ENCODE measurements at regions not wholly inside any gene's neighbourhood (a gene's known extent, or its start where the extent isn't known, plus 50 kb on each side); places are given as distances from the start of the nearest gene placed in this dataset.

DNA sequence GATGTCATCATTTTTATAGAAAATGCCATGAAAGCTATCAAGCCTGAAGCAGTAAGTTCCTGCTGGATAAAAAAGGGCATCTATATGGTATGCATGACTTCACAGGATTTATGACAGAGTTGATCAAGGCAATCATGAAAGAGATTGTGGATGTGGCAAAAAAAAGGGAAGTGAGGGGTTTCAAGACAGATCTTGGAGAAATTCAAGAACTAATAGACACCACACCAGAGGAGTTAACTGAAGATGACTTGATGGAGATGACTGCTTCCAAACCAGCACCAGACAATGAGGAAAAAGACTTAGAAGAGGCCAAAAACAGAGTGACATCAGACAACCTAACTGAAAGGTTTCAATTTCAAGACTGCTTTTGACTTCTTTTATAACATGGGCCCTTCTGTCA lies 691.1 kb upstream of the SLC10A2 start:
- no peak overlapping the region for H3K9ac ChIP-seq (ENCODE audit: low read length in 2 of 2)
- H3K27ac ChIP-seq (ENCODE audit: low read length): no peak overlapping the region
- H3K4me3 ChIP-seq (ENCODE audit: low read length in 2 of 2): no peak overlapping the region
- H3K27me3 ChIP-seq (ENCODE audit: control insufficient read depth in 1 of 2, insufficient read depth in 2 of 2, low read length in 2 of 2): no peaks in the 10 kb centered on the region
- no peaks in the 10 kb centered on the region for H3K4me1 ChIP-seq (ENCODE audit: control insufficient read depth, insufficient read depth, low read length)
- no peaks in the 10 kb centered on the region for H3K36me3 ChIP-seq (ENCODE audit: control insufficient read depth in 2 of 2, insufficient read depth in 2 of 2, low read length in 2 of 2)
- H3K9me3 ChIP-seq (ENCODE audit: control insufficient read depth in 2 of 2, low read length in 2 of 2): no peaks in the 10 kb centered on the region

DNA sequence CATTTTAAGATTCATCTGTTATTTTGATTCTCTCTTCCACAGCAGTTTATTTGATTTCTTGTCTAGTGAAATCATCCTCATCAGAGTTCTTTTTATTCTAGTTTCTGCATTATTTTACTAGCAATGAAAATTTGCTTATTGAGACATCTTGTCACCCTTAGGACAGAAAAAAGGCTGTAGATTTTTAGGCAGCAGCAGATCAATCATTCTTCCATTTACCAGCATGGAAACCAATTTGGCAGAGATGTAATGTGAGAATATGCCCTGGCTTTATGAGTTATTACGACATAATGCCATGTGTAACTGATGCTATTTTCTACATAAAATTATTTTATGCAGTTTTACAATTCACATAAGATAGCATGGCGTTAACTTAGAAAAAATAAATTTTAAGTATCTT lies 688.6 kb upstream of the SLC10A2 start:
- Histone ChIP-seq H3K27me3 (ENCODE audit: control insufficient read depth in 1 of 2, insufficient read depth in 2 of 2, low read length in 2 of 2) (no peaks in the 10 kb centered on the region), H3K4me3 (ENCODE audit: low read length in 2 of 2) (no peak overlapping the region), H3K4me1 (ENCODE audit: control insufficient read depth, insufficient read depth, low read length) (no peaks in the 10 kb centered on the region)

DNA sequence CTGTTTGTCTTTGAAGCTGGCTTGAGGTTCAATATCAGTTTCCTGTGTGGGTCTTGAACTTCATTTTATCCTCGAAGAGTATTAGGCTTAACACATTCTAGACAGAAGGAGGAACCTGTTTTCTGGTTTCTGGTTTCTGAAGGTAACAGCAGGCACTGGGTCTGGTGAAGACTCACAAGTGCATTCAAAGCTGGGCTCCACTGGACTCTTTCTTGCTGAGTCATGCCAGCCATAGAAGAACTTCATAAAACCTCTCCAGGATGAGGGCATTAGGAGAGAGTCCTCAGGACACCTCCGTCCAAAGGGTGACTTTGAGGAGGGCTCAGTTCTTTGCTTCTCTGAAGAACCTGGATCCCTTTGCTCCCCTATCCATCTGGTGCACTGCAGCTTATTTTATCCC lies 668.6 kb upstream of the SLC10A2 start:
- no peaks in the 10 kb centered on the region for H3K9me3 ChIP-seq (ENCODE audit: control insufficient read depth in 2 of 2, low read length in 2 of 2)
- H3K9ac ChIP-seq (ENCODE audit: low read length in 2 of 2): no peak overlapping the region
- H3K27me3 ChIP-seq (ENCODE audit: control insufficient read depth in 1 of 2, insufficient read depth in 2 of 2, low read length in 2 of 2): no peaks in the 10 kb centered on the region
- H3K36me3 ChIP-seq (ENCODE audit: control insufficient read depth in 2 of 2, insufficient read depth in 2 of 2, low read length in 2 of 2): no peaks in the 10 kb centered on the region
- no peak overlapping the region for H3K27ac ChIP-seq (ENCODE audit: low read length)
- H3K4me1 ChIP-seq (ENCODE audit: control insufficient read depth, insufficient read depth, low read length): no peaks in the 10 kb centered on the region
- H3K4me3 ChIP-seq (ENCODE audit: low read length in 2 of 2): no peak overlapping the region

More for the DNA sequence above, 688.6 kb upstream of the SLC10A2 start:
- no peak overlapping the region for H3K9ac ChIP-seq (ENCODE audit: low read length in 2 of 2)
- H3K9me3 ChIP-seq (ENCODE audit: control insufficient read depth in 2 of 2, low read length in 2 of 2): no peaks in the 10 kb centered on the region
- no peak overlapping the region for H3K27ac ChIP-seq (ENCODE audit: low read length)
- H3K36me3 ChIP-seq (ENCODE audit: control insufficient read depth in 2 of 2, insufficient read depth in 2 of 2, low read length in 2 of 2): no peaks in the 10 kb centered on the region

DNA sequence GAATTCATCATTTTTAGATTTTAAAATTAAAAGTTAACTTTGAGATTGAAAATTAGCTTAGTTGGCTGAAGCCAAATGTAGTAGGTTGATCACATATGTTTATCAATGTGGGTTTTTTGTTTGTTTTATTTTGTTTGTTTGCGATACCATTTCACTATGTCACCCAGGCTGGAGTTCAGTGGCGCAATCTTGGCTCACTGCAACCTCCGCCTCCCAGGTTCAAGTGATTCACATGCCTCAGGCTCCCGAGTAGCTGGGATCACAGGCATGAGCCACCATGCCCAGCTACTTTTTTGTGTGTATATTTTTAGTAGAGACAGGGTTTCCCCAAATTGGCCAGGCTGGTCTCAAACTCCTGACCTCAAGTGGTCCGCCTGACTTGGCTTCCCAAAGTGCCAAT lies 665.7 kb upstream of the SLC10A2 start:
- no peak overlapping the region for H3K27ac ChIP-seq (ENCODE audit: low read length)
- no peaks in the 10 kb centered on the region for H3K27me3 ChIP-seq (ENCODE audit: control insufficient read depth in 1 of 2, insufficient read depth in 2 of 2, low read length in 2 of 2)
- no peaks in the 10 kb centered on the region for H3K9me3 ChIP-seq (ENCODE audit: control insufficient read depth in 2 of 2, low read length in 2 of 2)
- H3K9ac ChIP-seq (ENCODE audit: low read length in 2 of 2): no peak overlapping the region
- no peaks in the 10 kb centered on the region for H3K4me1 ChIP-seq (ENCODE audit: control insufficient read depth, insufficient read depth, low read length)
- H3K36me3 ChIP-seq (ENCODE audit: control insufficient read depth in 2 of 2, insufficient read depth in 2 of 2, low read length in 2 of 2): no peaks in the 10 kb centered on the region
- H3K4me3 ChIP-seq (ENCODE audit: low read length in 2 of 2): no peak overlapping the region

DNA sequence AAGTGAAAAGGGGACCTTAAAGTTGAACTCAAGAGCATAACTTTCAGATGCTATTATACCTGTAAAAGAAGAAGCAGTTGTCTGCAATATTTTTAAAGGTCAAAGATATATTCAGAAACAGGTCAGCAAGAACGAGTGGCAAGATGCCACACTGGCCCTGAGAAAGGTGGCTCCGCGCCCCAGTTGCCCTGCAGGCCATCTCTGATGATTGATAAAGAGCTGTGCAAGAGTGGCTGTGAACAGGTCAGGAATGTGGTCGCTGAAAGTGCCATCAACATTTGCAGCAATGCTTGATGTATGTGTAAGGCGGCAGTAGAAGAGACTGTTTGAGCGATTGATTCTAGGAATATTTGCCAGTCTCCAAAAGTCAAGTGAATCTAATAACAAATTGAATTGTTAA lies 664.2 kb upstream of the SLC10A2 start:
- no peaks in the 10 kb centered on the region for H3K4me1 ChIP-seq (ENCODE audit: control insufficient read depth, insufficient read depth, low read length)
- no peaks in the 10 kb centered on the region for H3K9me3 ChIP-seq (ENCODE audit: control insufficient read depth in 2 of 2, low read length in 2 of 2)
- H3K27ac ChIP-seq (ENCODE audit: low read length): no peak overlapping the region
- no peak overlapping the region for H3K4me3 ChIP-seq (ENCODE audit: low read length in 2 of 2)
- H3K27me3 ChIP-seq (ENCODE audit: control insufficient read depth in 1 of 2, insufficient read depth in 2 of 2, low read length in 2 of 2): no peaks in the 10 kb centered on the region
- H3K36me3 ChIP-seq (ENCODE audit: control insufficient read depth in 2 of 2, insufficient read depth in 2 of 2, low read length in 2 of 2): no peaks in the 10 kb centered on the region
- no peak overlapping the region for H3K9ac ChIP-seq (ENCODE audit: low read length in 2 of 2)

DNA sequence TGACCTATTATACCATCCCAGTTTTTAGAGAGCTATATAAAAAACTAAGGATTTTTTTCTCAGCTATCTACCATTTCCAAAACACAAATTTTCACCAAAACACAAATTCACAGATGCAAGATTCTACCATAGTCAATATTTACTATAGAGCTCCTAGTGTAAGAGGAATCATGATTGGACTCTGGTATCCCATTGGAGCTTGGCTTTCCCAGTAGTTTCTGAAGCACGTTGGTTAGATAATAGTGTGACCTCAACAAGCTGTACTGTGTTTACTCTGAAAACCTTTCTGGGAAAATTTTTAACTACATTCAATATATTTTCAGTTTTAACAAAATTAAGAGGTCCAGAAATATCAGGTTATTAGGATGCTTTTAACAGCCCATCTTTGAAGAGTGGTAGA lies 660.6 kb upstream of the SLC10A2 start:
- Histone ChIP-seq H3K36me3 (ENCODE audit: control insufficient read depth in 2 of 2, insufficient read depth in 2 of 2, low read length in 2 of 2) (no peaks in the 10 kb centered on the region), H3K9me3 (ENCODE audit: control insufficient read depth in 2 of 2, low read length in 2 of 2) (no peaks in the 10 kb centered on the region), H3K4me1 (ENCODE audit: control insufficient read depth, insufficient read depth, low read length) (no peaks in the 10 kb centered on the region), H3K27me3 (ENCODE audit: control insufficient read depth in 1 of 2, insufficient read depth in 2 of 2, low read length in 2 of 2) (no peaks in the 10 kb centered on the region), H3K9ac (ENCODE audit: low read length in 2 of 2) (no peak overlapping the region), H3K27ac (ENCODE audit: low read length) (no peak overlapping the region), H3K4me3 (ENCODE audit: low read length in 2 of 2) (no peak overlapping the region)

DNA sequence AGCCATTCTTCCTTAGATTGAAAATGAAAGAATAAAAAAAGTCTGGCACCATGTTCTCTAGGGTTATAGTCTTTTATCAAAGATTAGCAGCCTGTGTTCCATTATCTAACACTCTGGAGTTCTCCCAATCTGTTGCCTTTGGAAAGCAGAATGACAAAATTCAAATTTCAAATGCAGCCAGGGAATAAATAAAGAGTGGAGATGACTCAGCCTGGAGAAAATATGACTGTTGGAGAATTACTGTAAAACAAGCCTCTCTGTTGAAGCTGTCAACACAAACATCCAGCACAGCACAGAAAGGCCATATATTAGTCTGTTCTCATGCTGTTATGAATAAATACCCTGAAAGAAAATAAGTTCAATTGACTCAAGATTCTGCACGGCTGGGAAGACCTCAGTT lies 650.5 kb upstream of the SLC10A2 start:
- H3K4me1 ChIP-seq (ENCODE audit: control insufficient read depth, insufficient read depth, low read length): no peaks in the 10 kb centered on the region
- H3K9ac ChIP-seq (ENCODE audit: low read length in 2 of 2): no peak overlapping the region
- no peaks in the 10 kb centered on the region for H3K9me3 ChIP-seq (ENCODE audit: control insufficient read depth in 2 of 2, low read length in 2 of 2)
- no peak overlapping the region for H3K4me3 ChIP-seq (ENCODE audit: low read length in 2 of 2)
- no peaks in the 10 kb centered on the region for H3K36me3 ChIP-seq (ENCODE audit: control insufficient read depth in 2 of 2, insufficient read depth in 2 of 2, low read length in 2 of 2)
- no peak overlapping the region for H3K27ac ChIP-seq (ENCODE audit: low read length)
- H3K27me3 ChIP-seq (ENCODE audit: control insufficient read depth in 1 of 2, insufficient read depth in 2 of 2, low read length in 2 of 2): no peaks in the 10 kb centered on the region

DNA sequence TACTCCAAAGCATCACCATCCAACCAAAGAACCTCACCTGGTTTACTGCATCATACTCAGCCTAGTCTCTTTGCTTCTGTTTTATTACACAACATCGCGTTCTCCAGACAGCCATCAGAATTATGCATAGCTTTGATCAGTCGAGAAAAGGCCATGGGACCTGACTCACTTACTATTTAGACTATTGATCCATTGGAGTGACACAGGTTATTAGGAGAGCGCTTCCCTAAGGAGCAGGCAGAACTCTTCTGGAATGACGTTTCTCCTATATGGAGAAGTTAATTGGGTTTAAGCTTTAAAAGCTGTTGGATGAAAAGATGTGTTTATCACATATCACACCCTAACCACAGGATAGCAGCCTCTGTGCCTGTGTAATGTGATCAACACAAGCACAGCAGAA lies 649.1 kb upstream of the SLC10A2 start:
- Histone ChIP-seq H3K36me3 (ENCODE audit: control insufficient read depth in 2 of 2, insufficient read depth in 2 of 2, low read length in 2 of 2) (no peaks in the 10 kb centered on the region), H3K4me3 (ENCODE audit: low read length in 2 of 2) (no peak overlapping the region), H3K27ac (ENCODE audit: low read length) (no peak overlapping the region), H3K9ac (ENCODE audit: low read length in 2 of 2) (no peak overlapping the region), H3K4me1 (ENCODE audit: control insufficient read depth, insufficient read depth, low read length) (no peaks in the 10 kb centered on the region), H3K9me3 (ENCODE audit: control insufficient read depth in 2 of 2, low read length in 2 of 2) (no peaks in the 10 kb centered on the region), H3K27me3 (ENCODE audit: control insufficient read depth in 1 of 2, insufficient read depth in 2 of 2, low read length in 2 of 2) (no peaks in the 10 kb centered on the region)

DNA sequence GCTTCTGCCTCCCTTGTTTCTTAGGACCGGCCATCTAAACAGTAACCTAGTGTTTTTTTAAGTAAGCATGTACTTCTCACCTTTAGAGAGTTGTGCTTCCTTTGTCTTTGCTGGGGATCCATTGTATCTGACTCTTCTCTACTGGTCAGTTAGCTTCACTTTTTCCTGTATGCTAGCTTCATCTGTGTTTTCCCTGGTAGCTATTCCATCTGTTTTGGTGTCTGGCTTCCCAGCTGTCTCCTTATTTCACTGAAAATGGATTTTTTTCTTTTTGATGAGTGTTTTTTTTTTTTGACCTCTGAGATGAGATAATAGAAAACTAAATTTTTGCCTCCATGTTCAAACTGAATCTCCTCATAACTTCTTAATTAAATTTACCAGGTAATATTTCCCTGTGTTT lies 637.0 kb upstream of the SLC10A2 start:
- Histone ChIP-seq H3K9me3 (ENCODE audit: control insufficient read depth in 2 of 2, low read length in 2 of 2) (no peaks in the 10 kb centered on the region), H3K4me3 (ENCODE audit: low read length in 2 of 2) (no peak overlapping the region), H3K4me1 (ENCODE audit: control insufficient read depth, insufficient read depth, low read length) (no peaks in the 10 kb centered on the region), H3K9ac (ENCODE audit: low read length in 2 of 2) (no peak overlapping the region), H3K36me3 (ENCODE audit: control insufficient read depth in 2 of 2, insufficient read depth in 2 of 2, low read length in 2 of 2) (no peaks in the 10 kb centered on the region), H3K27me3 (ENCODE audit: control insufficient read depth in 1 of 2, insufficient read depth in 2 of 2, low read length in 2 of 2) (no peaks in the 10 kb centered on the region), H3K27ac (ENCODE audit: low read length) (no peak overlapping the region)

DNA sequence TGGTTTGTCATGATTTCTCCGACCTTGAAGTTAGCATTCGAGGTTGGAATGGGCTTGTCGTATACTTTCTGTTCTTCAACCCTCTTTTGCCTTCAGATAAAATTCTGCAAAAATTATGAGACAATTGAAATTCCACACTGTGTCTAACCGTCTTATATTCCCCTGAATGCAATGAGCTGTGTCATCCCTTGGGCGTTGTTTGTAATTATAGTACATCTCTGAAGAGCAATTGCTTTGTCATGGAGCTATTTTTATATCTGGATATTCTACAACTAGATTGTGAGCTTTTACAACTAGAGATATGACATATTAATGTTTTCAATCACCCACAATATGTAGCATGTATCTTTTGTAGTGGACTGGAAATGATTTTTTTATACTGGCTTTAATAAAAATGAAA lies 631.8 kb upstream of the SLC10A2 start:
- H3K27ac ChIP-seq (ENCODE audit: low read length): no peak overlapping the region
- H3K4me3 ChIP-seq (ENCODE audit: low read length in 2 of 2): no peak overlapping the region
- no peaks in the 10 kb centered on the region for H3K36me3 ChIP-seq (ENCODE audit: control insufficient read depth in 2 of 2, insufficient read depth in 2 of 2, low read length in 2 of 2)
- no peaks in the 10 kb centered on the region for H3K27me3 ChIP-seq (ENCODE audit: control insufficient read depth in 1 of 2, insufficient read depth in 2 of 2, low read length in 2 of 2)
- no peaks in the 10 kb centered on the region for H3K4me1 ChIP-seq (ENCODE audit: control insufficient read depth, insufficient read depth, low read length)
- no peaks in the 10 kb centered on the region for H3K9me3 ChIP-seq (ENCODE audit: control insufficient read depth in 2 of 2, low read length in 2 of 2)
- H3K9ac ChIP-seq (ENCODE audit: low read length in 2 of 2): no peak overlapping the region

DNA sequence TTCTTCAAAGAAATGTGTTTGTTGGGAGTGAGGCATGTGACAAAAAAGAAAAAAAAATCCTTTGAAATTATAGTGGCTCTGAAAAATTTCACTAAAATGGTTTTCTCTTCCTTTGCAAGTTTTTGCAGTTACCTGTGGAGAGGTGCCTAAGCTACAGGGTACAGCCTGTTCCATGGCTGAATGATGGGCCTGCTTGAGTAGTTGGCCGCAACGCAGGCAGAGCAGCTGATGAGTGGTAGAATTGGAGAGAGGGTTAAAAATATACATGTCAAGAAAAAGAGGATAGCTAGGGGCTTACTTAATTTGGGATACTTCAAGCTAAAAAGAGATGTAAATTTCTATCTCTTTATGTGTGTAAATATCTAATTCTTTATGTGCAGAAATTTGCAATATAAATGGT lies 629.1 kb upstream of the SLC10A2 start:
- H3K4me3 ChIP-seq (ENCODE audit: low read length in 2 of 2): no peak overlapping the region
- no peak overlapping the region for H3K27ac ChIP-seq (ENCODE audit: low read length)
- H3K9me3 ChIP-seq (ENCODE audit: control insufficient read depth in 2 of 2, low read length in 2 of 2): no peaks in the 10 kb centered on the region
- H3K36me3 ChIP-seq (ENCODE audit: control insufficient read depth in 2 of 2, insufficient read depth in 2 of 2, low read length in 2 of 2): no peaks in the 10 kb centered on the region
- H3K9ac ChIP-seq (ENCODE audit: low read length in 2 of 2): no peak overlapping the region
- H3K27me3 ChIP-seq (ENCODE audit: control insufficient read depth in 1 of 2, insufficient read depth in 2 of 2, low read length in 2 of 2): no peaks in the 10 kb centered on the region
- H3K4me1 ChIP-seq (ENCODE audit: control insufficient read depth, insufficient read depth, low read length): no peaks in the 10 kb centered on the region

DNA sequence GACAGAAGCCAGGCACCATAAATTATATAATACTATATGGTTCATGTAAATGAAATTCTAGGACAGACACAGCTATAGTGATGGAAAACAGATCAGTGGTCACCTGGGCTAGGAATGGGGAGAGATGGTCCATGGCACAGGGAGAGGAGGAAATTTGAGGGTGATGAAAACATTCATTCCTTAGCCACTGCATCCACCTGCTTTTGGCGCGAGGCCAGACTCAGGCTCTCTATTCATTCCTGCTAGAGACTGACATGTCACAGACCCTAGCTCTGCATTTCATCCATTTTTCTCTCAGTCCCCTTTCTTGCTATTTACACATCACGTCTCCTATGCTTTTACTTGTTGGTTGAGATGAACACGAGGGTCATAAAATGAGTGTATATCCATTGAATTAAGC lies 628.3 kb upstream of the SLC10A2 start:
- Histone ChIP-seq H3K4me3 (ENCODE audit: low read length in 2 of 2) (no peak overlapping the region), H3K27ac (ENCODE audit: low read length) (no peak overlapping the region)

More for the DNA sequence above, 628.3 kb upstream of the SLC10A2 start:
- Histone ChIP-seq H3K36me3 (ENCODE audit: control insufficient read depth in 2 of 2, insufficient read depth in 2 of 2, low read length in 2 of 2) (no peaks in the 10 kb centered on the region), H3K4me1 (ENCODE audit: control insufficient read depth, insufficient read depth, low read length) (no peaks in the 10 kb centered on the region), H3K9me3 (ENCODE audit: control insufficient read depth in 2 of 2, low read length in 2 of 2) (no peaks in the 10 kb centered on the region), H3K9ac (ENCODE audit: low read length in 2 of 2) (no peak overlapping the region), H3K27me3 (ENCODE audit: control insufficient read depth in 1 of 2, insufficient read depth in 2 of 2, low read length in 2 of 2) (no peaks in the 10 kb centered on the region)
